Stimulated activated CD8-positive, alpha-beta memory T cell treated with anti-CD3 and anti-CD28 coated beads, Interleukin-15, amount 100 ng/mL, for 4 hours (primary cell): ENCODE measurements at regions not wholly inside any gene's neighbourhood (a gene's known extent, or its start where the extent isn't known, plus 50 kb on each side); places are given as distances from the start of the nearest gene placed in this dataset.

Source experiments
- DNase-seq, 2 donors: peaks; one replicate each; pipeline ENCODE4 v3.0.0-alpha.2; 2020; ENCODE audit warnings: low read depth in 2 of 2

GRCh38 chr2:14256890-14257289 lies 375.6 kb upstream of the LRATD1 start:
- no peak for DNase-seq

GRCh38 chr2:14257801-14258507 lies 374.6 kb upstream of the LRATD1 start:
- DNase-seq = no peak

GRCh38 chr2:14261771-14262170 lies 370.7 kb upstream of the LRATD1 start:
- DNase-seq = no peak

- no peak for DNase-seq
These were observed 369.5 kb upstream of the LRATD1 start for GRCh38 chr2:14263053-14263452.

GRCh38 chr2:14270036-14270582 lies 362.4 kb upstream of the LRATD1 start:
- no peak for DNase-seq

GRCh38 chr2:14272396-14273075 lies 360.0 kb upstream of the LRATD1 start:
- DNase-seq = no peak

GRCh38 chr2:14273650-14274049 lies 358.9 kb upstream of the LRATD1 start:
- no peak for DNase-seq

GRCh38 chr2:14284244-14284643 lies 348.3 kb upstream of the LRATD1 start:
- DNase-seq = no peak

GRCh38 chr2:14285812-14286211 lies 346.7 kb upstream of the LRATD1 start:
- no peak for DNase-seq

GRCh38 chr2:14288016-14288415 lies 344.5 kb upstream of the LRATD1 start:
- no peak for DNase-seq

GRCh38 chr2:14292964-14293363 lies 339.6 kb upstream of the LRATD1 start:
- no peak for DNase-seq

- DNase-seq = no peak
These were observed 335.2 kb upstream of the LRATD1 start for GRCh38 chr2:14297340-14297739.

GRCh38 chr2:14297906-14298305 lies 334.6 kb upstream of the LRATD1 start:
- DNase-seq = no peak

GRCh38 chr2:14301331-14301730 lies 331.2 kb upstream of the LRATD1 start:
- DNase-seq = no peak

GRCh38 chr2:14303366-14304115 lies 329.0 kb upstream of the LRATD1 start:
- no peak for DNase-seq

- no peak for DNase-seq
These were observed 328.2 kb upstream of the LRATD1 start for GRCh38 chr2:14304326-14304725.

- no peak for DNase-seq
These were observed 326.2 kb upstream of the LRATD1 start for GRCh38 chr2:14306268-14306861.

GRCh38 chr2:14313341-14313740 lies 319.2 kb upstream of the LRATD1 start:
- DNase-seq = no peak

GRCh38 chr2:14316594-14316993 lies 315.9 kb upstream of the LRATD1 start:
- no peak for DNase-seq

- no peak for DNase-seq
These were observed 311.2 kb upstream of the LRATD1 start for GRCh38 chr2:14321357-14321756.

GRCh38 chr2:14322306-14322705 lies 310.2 kb upstream of the LRATD1 start:
- DNase-seq = no peak

- DNase-seq = no peak
These were observed 308.2 kb upstream of the LRATD1 start for GRCh38 chr2:14324308-14324707.
